Embryonic facial prominence (tissue), 1 donor: ENCODE measurements at regions not wholly inside any gene's neighbourhood (a gene's known extent, or its start where the extent isn't known, plus 50 kb on each side); places are given as distances from the start of the nearest gene placed in this dataset.
"Not testable (repeated sequence)": the region's sequence is repeated elsewhere in the genome, so short reads cannot be mapped to it uniquely, and the experiment has no call there.

Source experiments
- DNase-seq: peaks from one replicate; pipeline ENCODE4 v3.0.0-alpha.2; 2016; ENCODE audit errors: extremely low spot score

- DNase-seq = no peak
Observed at GRCh38 chr2:219726916-219727315, 99.5 kb downstream of the SLC4A3 start.

GRCh38 chr2:219727771-219728429, 100.5 kb downstream of the SLC4A3 start:
- no peak for DNase-seq

GRCh38 chr2:219728991-219729487, 101.6 kb downstream of the SLC4A3 start:
- DNase-seq = no peak

- DNase-seq = no peak
Observed at GRCh38 chr2:219731173-219731572, 103.7 kb downstream of the SLC4A3 start.

GRCh38 chr2:219733106-219733505, 105.7 kb downstream of the SLC4A3 start:
- DNase-seq = no peak

GRCh38 chr2:219733746-219734145, 106.3 kb downstream of the SLC4A3 start:
- no peak for DNase-seq

- DNase-seq = peak; percentile 80
Observed at GRCh38 chr2:219736209-219736608, 108.8 kb downstream of the SLC4A3 start.

- DNase-seq = no peak
Observed at GRCh38 chr2:219737270-219737691, 109.9 kb downstream of the SLC4A3 start.

GRCh38 chr2:219739066-219739465, 111.6 kb downstream of the SLC4A3 start:
- DNase-seq = peak; percentile 58

- no peak for DNase-seq
Observed at GRCh38 chr2:219739866-219740440, 112.5 kb downstream of the SLC4A3 start.

GRCh38 chr2:219743548-219743947, 116.1 kb downstream of the SLC4A3 start:
- DNase-seq = no peak

- no peak for DNase-seq
Observed at GRCh38 chr2:219744066-219744465, 116.6 kb downstream of the SLC4A3 start.

GRCh38 chr2:219744600-219744999, 117.2 kb downstream of the SLC4A3 start:
- DNase-seq = no peak

GRCh38 chr2:219747637-219748036, 120.2 kb downstream of the SLC4A3 start:
- no peak for DNase-seq

GRCh38 chr2:219748671-219749570, 121.5 kb downstream of the SLC4A3 start:
- DNase-seq = no peak

- not testable (repeated sequence) for DNase-seq
Observed at GRCh38 chr2:219751121-219751520, 123.7 kb downstream of the SLC4A3 start.

GRCh38 chr2:219752726-219753125, 125.3 kb downstream of the SLC4A3 start:
- DNase-seq = no peak

GRCh38 chr2:219758907-219759680, 131.7 kb downstream of the SLC4A3 start:
- DNase-seq = no peak

- DNase-seq = no peak
Observed at GRCh38 chr2:219759801-219760200, 132.4 kb downstream of the SLC4A3 start.

GRCh38 chr2:219765231-219765911, 137.9 kb downstream of the SLC4A3 start:
- DNase-seq = no peak

- DNase-seq = no peak
Observed at GRCh38 chr2:219766658-219767057, 139.2 kb downstream of the SLC4A3 start.
